ENCODE measurements at regions not wholly inside any gene's neighbourhood (a gene's known extent, or its start where the extent isn't known, plus 50 kb on each side); places are given as distances from the start of the nearest gene placed in this dataset.

GRCh38 chr3:193762657-193763056 lies 169.6 kb downstream of the OPA1 start:
- no peaks in the 10 kb centered on the region for H3K23me2 ChIP-seq (ENCODE audit: low read depth, low read length)
- no peak overlapping the region for H4K5ac ChIP-seq (ENCODE audit: insufficient read length, low read depth, low read length)
- FAIRE-seq (no peak), DNase-seq (ENCODE audit: low read depth in 1 of 2, low spot score in 2 of 2) (no peak)
- no peak overlapping the region for H2AK5ac ChIP-seq (ENCODE audit: low read depth, low read length)
- H4K91ac ChIP-seq (replicated peaks; ENCODE audit: insufficient read length, low read length), result no peak overlapping the region
- no peak overlapping the region for H3K4ac ChIP-seq (replicated peaks; ENCODE audit: insufficient read length, low read depth, low read length)
- H3K27me3 ChIP-seq (replicated peaks in 1 of 4; ENCODE audit: control insufficient read depth in 3 of 4, extremely low read depth in 1 of 4, insufficient read depth in 3 of 4, low read length in 3 of 4), result no peaks in the 10 kb centered on the region
- H3K4me1 ChIP-seq (replicated peaks in 1 of 4; ENCODE audit: control insufficient read depth in 3 of 4, insufficient read depth in 4 of 4, low read length in 3 of 4), result no peaks in the 10 kb centered on the region
- no peak overlapping the region for H2BK5ac ChIP-seq (ENCODE audit: low read depth, low read length)
- no peaks in the 10 kb centered on the region; a peak in 1 of 4 replicates for H3K79me2 ChIP-seq (ENCODE audit: control insufficient read depth in 1 of 2, insufficient read depth in 2 of 2, low read length in 2 of 2)
- H2AFZ ChIP-seq (ENCODE audit: low read length), result no peak overlapping the region
- 85% methylated on average over 1 of the region's 1 CpG; no CpG with 5 or more reads in 1 of the 2 experiments for WGBS, 2 experiments (ENCODE audit: extremely low coverage in 1 of 2, insufficient coverage in 1 of 2, insufficient read length in 1 of 2, insufficient replicate concordance in 2 of 2, low coverage in 1 of 2, low lambda C conversion rate in 2 of 2, missing lambda C conversion rate in 1 of 2)
- peaks cover 0 to 5% of the 10 kb centered on the region in 2 experiments; a peak in 2 of 4 replicates for H3K9me3 ChIP-seq (ENCODE audit: insufficient read depth in 2 of 2, low read depth in 1 of 2, low read length in 1 of 2)
- no peak overlapping the region for H3K56ac ChIP-seq (replicated peaks; ENCODE audit: insufficient read length, low read depth, low read length)
- no peak overlapping the region for H2BK12ac ChIP-seq (ENCODE audit: low read depth, low read length)
- H3K4me2 ChIP-seq (ENCODE audit: insufficient read depth in 1 of 2, low read depth in 2 of 2, low read length in 2 of 2), result no peak overlapping the region
- H4K20me1 ChIP-seq (replicated peaks in 1 of 2; ENCODE audit: control insufficient read depth in 1 of 2, insufficient read depth in 2 of 2, low read length in 2 of 2), result no peaks in the 10 kb centered on the region
- POLR2A ChIA-PET (ENCODE audit: partially characterized antibody), result no interaction called here
- CTCF ChIA-PET (ENCODE audit: partially characterized antibody), result interaction anchor here (0.7 to 1.7 kb wide), 2 partner anchors 17 to 47 kb away, joined by 3 to 4 read pairs; no protein-coding TSS in a partner anchor
- H3K9ac ChIP-seq (replicated peaks in 1 of 4; ENCODE audit: extremely low read depth in 1 of 4, low read depth in 3 of 4, low read length in 3 of 4), result no peak overlapping the region
- H3K23ac ChIP-seq (ENCODE audit: insufficient read length), result no peak overlapping the region
- H3K14ac ChIP-seq (ENCODE audit: insufficient read length), result no peak overlapping the region
- H2BK120ac ChIP-seq (replicated peaks; ENCODE audit: low read depth, low read length), result no peak overlapping the region
- no peak overlapping the region for H4K8ac ChIP-seq (ENCODE audit: extremely low read depth, insufficient read depth, low read length)
- no peaks in the 10 kb centered on the region for H3K79me1 ChIP-seq (ENCODE audit: low read depth, low read length)
- H3K36me3 ChIP-seq (ENCODE audit: control insufficient read depth in 2 of 4, insufficient read depth in 4 of 4, low read length in 3 of 4), result no peaks in the 10 kb centered on the region
- H2BK15ac ChIP-seq (ENCODE audit: low read length), result no peak overlapping the region
- H3K27ac ChIP-seq (ENCODE audit: low read depth, low read length), result no peak overlapping the region
- H2BK20ac ChIP-seq (ENCODE audit: low read length), result no peak overlapping the region
- no peak overlapping the region for H3K18ac ChIP-seq (ENCODE audit: extremely low read depth, low read length)
- no peak overlapping the region for H3K4me3 ChIP-seq (ENCODE audit: extremely low read depth in 1 of 4, insufficient read depth in 2 of 4, low read depth in 3 of 4, low read length in 4 of 4)
- no peak for TF ChIP-seq SIX5 (IDR thresholded peaks at IDR 0.05; ENCODE audit: low read depth, low read length)
- TF ChIP-seq SIRT6 (IDR thresholded peaks at IDR 0.05; ENCODE audit: low read length), result no peak
- TF ChIP-seq BRCA1 (IDR thresholded peaks at IDR 0.05; ENCODE audit: low read depth, low read length), result no peak
- no peak for TF ChIP-seq TEAD4 (IDR thresholded peaks at IDR 0.05; ENCODE audit: low read depth, low read length)
- TF ChIP-seq POLR2AphosphoS5 (IDR thresholded peaks at IDR 0.05; ENCODE audit: low read depth, low read length), result no peak
- TF ChIP-seq POLR2A (IDR thresholded peaks at IDR 0.05; ENCODE audit: control extremely low read depth in 1 of 2, low read depth in 2 of 2, low read length in 2 of 2), result no peak

All from H1 (cell line).